Mononuclear cell (primary cell): ENCODE measurements at regions not wholly inside any gene's neighbourhood (a gene's known extent, or its start where the extent isn't known, plus 50 kb on each side); places are given as distances from the start of the nearest gene placed in this dataset.

Experiments used
- H3K27me3 ChIP-seq: 2 replicates; pipeline ENCODE4 v1.6.0; 2011; ENCODE audit warnings: low read length, control low read depth; ENCODE audit not compliant: insufficient read depth
- H3K4me1 ChIP-seq: 2 replicates; pipeline ENCODE4 v1.5.1; 2011; ENCODE audit warnings: mild to moderate bottlenecking, low read length, control low read depth; ENCODE audit not compliant: insufficient read depth
- H3K4me3 ChIP-seq: 2 replicates; pipeline ENCODE4 v1.5.1; 2011; ENCODE audit warnings: mild to moderate bottlenecking, low read length, moderate library complexity
- H3K9me3 ChIP-seq: 2 replicates; pipeline ENCODE4 v1.5.1; 2011; ENCODE audit warnings: low read depth, mild to moderate bottlenecking, control low read depth, low read length

DNA sequence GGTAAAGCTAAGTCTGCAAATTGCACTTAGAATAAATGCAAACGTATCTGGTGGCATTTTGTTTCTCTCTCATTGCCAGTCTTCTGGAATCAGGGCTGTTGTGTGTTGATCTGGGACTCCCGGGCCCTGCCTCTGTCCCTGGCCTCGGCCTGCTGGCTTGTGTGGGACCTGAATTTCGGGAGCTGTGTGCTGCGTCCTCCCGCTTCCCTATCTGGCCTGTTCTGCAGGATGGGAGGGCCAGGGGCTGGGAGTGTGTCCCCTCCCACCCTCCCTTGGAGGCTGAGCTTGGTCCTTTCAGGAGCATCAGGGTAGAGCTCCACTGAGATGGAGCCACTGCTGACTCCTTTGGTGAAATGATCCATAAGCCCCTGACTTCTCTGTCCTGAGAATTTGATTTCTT, 118.5 kb downstream of the ACKR3 start:
- no peak overlapping the region for H3K4me3 ChIP-seq
- no peaks in the 10 kb centered on the region for H3K27me3 ChIP-seq

DNA sequence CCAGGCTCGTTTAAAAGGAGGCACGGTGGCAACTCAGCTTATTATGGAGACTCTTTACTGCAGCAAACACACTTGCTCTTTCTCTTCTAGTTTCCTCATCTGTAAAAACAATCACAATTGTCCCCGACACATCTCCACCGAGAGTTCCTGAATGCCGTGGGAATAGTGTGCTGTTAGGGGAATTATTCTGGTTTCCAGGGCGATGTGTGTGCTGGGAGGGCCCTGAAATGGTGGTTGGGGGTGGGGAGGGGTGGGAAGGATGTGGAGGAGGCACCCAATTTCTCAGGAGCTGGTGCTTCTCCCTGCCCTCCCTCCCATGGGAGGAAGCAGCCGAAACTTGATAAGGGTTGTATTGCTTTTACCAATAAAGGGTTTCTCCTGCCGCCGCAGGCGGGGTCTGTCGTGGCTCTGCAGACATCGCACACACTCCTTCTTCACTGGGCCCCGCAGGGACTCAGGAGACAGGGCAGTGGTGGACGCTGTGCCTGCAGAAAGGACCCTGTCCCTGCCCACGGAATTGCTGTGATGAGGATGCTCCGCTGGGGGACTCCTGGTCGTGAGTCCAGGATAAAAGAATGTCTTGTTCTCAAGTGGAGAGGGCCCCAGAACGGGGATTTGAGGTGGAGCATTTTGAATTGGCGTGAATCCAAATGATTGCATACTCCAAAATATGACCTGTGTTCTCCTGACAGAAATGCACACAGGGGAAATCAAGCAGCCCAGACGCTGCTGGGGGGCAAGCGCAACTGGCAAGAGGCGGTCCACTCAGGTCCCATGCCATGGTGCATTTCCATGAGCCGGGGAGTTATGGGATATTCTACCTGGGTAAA, 119.2 kb downstream of the ACKR3 start:
- Histone ChIP-seq H3K9me3 (no peaks in the 10 kb centered on the region), H3K4me3 (no peak overlapping the region), H3K27me3 (no peaks in the 10 kb centered on the region), H3K4me1 (peaks cover 6% of the 10 kb centered on the region)

More for the DNA sequence above, 118.5 kb downstream of the ACKR3 start:
- H3K4me1 ChIP-seq: peaks cover 6% of the 10 kb centered on the region
- H3K9me3 ChIP-seq: no peaks in the 10 kb centered on the region

DNA sequence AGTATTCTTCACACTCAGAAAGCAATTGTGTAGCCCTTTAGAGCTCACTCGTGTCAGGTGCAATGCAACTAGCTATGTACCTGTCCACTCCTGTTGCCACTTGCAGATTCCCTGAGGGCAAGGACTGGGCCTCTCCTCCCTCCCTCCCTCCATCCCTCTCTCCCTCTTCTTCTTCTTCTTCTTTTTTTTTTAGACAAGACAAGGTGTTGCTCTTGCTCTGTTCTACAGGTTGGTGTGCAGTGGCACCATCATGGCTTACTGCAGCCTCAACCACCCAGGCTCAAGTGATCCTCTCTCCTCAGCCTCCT, 119.7 kb downstream of the ACKR3 start:
- Histone ChIP-seq H3K4me3 (no peak overlapping the region), H3K4me1 (peaks cover 6% of the 10 kb centered on the region), H3K9me3 (no peaks in the 10 kb centered on the region), H3K27me3 (no peaks in the 10 kb centered on the region)

DNA sequence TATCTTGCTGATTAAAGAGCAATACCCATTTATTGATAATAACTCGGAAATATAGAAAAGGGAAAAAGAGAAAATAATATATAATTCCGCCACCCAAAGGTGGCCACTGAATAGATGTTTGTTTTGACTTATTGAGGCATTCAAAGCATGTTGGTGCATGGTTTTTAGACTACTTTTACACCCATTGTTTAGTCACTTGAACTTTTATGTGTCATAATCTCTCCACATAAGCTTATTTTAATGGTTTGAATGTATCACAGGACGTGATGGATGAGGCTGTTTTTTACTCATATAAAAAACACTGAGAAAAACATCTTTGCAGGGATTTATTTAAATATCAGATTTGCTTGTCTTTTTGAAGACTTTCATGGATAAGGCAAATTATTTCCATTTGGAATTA, 120.4 kb downstream of the ACKR3 start:
- H3K9me3 ChIP-seq: no peaks in the 10 kb centered on the region
- peaks cover 6% of the 10 kb centered on the region for H3K4me1 ChIP-seq
- H3K4me3 ChIP-seq: no peak overlapping the region
- no peaks in the 10 kb centered on the region for H3K27me3 ChIP-seq

DNA sequence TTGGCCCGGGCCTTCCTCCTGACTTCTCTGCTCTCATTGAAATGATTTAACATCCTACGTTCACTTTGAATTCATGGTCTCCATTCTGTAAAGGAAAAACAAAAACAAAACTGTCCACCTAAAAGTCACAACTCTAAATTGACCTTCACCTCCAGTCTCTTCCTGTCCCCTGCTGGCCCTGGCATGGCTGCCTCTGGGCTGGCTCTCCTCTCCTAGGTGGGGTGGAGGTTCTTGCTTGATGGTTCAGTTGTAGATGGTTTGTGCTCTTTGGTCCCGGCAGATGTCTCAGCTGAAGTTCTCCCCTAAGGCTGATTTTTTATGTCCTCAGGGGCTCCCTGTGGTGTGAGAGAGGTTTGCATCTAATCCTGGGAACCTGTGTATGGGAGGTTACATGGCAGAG, 121.1 kb downstream of the ACKR3 start:
- Histone ChIP-seq H3K9me3 (no peaks in the 10 kb centered on the region), H3K4me1 (peaks cover 6% of the 10 kb centered on the region), H3K27me3 (no peaks in the 10 kb centered on the region), H3K4me3 (no peak overlapping the region)

DNA sequence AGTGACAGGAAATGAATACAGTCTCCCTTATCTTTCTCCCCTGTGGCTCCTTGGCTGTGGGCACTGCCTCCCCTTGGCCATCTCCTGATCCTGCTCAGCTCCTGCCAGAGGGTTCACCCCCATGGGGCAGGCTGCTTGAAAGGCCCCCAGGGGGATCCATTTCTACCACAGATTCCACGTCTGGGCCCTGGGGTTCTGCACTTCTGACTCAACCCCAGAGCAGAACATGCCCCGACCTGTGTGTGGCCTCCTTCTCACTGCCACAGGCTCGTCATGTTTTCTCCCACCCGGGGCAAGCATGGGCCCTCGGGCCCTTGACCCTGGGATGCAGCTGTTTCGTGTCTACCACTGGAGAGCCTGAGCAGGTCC, 122.2 kb downstream of the ACKR3 start:
- Histone ChIP-seq H3K27me3 (no peaks in the 10 kb centered on the region), H3K4me3 (no peak overlapping the region), H3K4me1 (peaks cover 6% of the 10 kb centered on the region), H3K9me3 (no peaks in the 10 kb centered on the region)

DNA sequence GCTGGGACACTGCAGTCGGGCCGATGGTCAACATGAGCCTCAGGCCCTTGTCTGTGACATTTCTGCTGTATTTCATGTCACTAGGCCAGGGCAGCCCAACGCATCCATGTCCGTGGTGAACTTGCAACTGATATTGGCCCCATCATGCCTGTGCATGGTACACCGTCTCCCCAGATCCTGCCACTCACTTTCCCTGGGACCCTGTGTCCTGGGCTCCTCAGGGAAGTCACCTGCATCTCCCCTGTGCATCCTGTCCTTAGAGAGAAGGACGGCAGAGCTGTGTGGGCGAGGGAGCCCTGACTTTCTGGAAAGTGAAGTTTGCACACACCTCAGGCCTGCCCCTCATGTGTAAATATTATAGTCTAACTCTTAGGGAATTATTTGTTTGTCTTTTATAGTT, 123.3 kb downstream of the ACKR3 start:
- Histone ChIP-seq H3K27me3 (no peaks in the 10 kb centered on the region), H3K4me3 (no peak overlapping the region), H3K4me1 (peaks cover 6% of the 10 kb centered on the region), H3K9me3 (no peaks in the 10 kb centered on the region)

DNA sequence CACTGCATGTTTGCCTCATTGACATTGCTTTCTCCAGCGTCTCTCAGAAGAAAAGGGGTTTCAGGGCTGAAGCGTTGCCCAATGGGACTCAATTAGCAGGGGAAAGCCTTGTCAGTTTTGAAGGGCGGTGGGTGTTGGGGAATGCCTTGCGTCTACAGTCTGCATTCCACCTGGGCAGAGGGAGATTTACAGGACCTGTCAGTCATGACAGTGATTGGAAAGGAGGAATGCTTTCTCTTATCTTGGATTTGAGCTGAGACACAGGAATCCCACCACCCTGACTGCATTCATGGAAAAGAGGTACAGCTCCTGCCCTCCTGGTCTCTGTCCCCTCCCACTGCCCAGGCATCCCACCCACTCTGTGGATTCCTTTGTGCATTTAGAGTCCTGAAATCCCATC, 123.9 kb downstream of the ACKR3 start:
- Histone ChIP-seq H3K4me3 (no peak overlapping the region), H3K4me1 (peaks cover 6% of the 10 kb centered on the region), H3K27me3 (no peaks in the 10 kb centered on the region), H3K9me3 (no peaks in the 10 kb centered on the region)

DNA sequence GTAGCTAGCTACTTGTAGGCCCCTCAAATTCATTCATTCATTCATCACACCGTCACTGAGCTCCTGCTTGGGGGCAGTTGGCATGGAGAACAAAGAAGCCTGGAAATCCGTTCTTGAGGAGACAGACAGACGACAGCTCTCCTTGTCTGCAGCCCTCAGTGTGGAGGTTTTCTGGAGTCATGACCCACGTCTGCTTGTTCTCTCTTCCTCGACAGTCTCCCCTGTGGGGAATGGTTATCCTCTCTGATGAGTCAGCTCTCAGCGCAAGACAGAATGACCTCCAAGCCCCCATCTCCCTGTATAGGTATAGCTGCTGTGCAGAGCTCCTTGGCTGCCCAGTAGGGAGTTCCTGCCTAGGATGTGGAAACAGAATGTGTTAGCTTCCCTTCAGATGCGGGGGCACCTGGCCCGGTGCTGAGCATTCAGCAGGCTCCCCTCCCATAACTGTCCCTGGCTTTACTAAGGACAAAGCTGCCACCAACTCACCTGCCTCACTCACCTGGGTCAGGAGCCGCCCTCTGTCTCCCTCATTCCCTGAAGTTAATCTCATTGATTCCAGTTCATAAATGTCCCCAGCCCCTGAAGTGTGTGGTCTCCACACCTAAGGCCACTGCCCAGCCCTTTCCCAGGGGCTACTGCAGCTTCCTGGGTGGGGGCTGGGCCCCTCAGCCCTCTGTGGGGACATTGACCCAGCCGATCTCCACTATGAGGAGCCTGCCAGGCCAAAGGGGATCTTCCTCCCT, 124.7 kb downstream of the ACKR3 start:
- peaks cover 5% of the 10 kb centered on the region for H3K4me1 ChIP-seq
- no peaks in the 10 kb centered on the region for H3K9me3 ChIP-seq

DNA sequence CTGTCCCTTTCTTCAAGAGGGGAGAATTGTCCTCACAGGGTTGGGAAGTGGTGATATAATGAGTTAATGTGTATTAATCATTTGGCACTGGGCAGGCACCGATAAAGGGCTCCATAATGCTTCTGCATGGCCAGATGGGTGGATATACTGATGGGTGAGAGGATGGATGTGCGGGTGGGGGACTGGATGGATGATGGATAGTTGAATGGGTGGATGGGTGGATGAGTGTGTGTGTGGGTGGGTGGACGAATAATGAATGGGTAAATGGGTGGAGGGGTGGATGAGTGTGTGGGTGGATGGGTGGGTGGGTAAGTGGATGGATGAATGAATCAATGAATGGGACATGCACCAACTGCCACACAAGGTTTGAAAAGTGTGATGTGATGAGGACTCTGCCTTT, 127.2 kb downstream of the ACKR3 start:
- Histone ChIP-seq H3K4me3 (no peak overlapping the region), H3K9me3 (no peaks in the 10 kb centered on the region), H3K27me3 (no peaks in the 10 kb centered on the region), H3K4me1 (no peaks in the 10 kb centered on the region)

More for the DNA sequence above, 124.7 kb downstream of the ACKR3 start:
- no peak overlapping the region for H3K4me3 ChIP-seq
- no peaks in the 10 kb centered on the region for H3K27me3 ChIP-seq

DNA sequence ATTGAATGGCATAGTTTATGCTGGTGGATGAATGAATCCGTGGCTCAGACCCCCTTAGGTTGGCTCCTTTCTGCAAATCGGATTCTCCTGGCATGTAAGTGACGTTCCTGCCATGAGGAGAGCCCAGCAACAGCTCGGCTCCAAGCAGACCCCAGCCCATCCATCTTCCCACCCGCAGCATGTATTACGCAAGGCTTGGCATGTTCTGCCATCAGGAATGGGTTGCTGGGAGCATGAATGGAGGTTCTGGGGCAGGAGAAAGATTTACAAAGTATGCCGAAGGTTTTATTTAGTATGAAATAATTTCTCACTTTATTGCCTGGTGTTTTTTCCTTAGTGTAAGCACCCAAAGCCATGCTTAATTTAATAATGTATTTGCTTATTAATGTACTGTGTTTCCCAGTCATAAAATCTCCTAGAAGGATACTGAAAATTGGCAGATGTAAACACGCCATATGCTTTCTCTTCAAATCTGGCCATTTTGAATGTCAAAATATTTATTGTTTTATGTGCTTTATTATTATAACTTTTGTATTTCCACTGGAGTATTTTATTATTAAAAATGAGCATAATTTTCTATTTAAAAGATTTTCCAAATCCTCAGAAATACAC, 128.5 kb downstream of the ACKR3 start:
- H3K4me3 ChIP-seq: no peak overlapping the region
- no peaks in the 10 kb centered on the region for H3K4me1 ChIP-seq
- no peaks in the 10 kb centered on the region for H3K27me3 ChIP-seq
- no peaks in the 10 kb centered on the region for H3K9me3 ChIP-seq

DNA sequence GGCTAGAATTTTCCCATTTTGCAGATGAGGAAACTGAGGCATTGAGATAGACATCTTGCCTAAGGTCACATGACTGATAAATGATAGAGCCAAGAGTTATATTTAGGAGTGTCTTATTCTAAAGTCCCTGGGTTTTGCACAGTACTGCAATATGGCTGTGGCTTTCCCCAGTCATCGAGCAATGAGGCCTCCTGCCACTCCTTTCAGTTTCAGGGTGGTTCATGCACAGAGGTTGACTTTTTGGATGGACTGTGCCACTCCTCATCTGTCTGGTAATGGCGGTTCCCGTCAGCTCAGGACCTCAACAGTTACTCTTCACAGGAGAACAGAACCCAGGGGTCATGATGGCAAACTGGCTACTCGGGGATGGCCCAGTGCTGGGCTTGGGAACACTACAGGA, 131.1 kb downstream of the ACKR3 start:
- Histone ChIP-seq H3K27me3 (no peaks in the 10 kb centered on the region), H3K9me3 (no peaks in the 10 kb centered on the region), H3K4me1 (peaks cover 13% of the 10 kb centered on the region), H3K4me3 (no peak overlapping the region)

DNA sequence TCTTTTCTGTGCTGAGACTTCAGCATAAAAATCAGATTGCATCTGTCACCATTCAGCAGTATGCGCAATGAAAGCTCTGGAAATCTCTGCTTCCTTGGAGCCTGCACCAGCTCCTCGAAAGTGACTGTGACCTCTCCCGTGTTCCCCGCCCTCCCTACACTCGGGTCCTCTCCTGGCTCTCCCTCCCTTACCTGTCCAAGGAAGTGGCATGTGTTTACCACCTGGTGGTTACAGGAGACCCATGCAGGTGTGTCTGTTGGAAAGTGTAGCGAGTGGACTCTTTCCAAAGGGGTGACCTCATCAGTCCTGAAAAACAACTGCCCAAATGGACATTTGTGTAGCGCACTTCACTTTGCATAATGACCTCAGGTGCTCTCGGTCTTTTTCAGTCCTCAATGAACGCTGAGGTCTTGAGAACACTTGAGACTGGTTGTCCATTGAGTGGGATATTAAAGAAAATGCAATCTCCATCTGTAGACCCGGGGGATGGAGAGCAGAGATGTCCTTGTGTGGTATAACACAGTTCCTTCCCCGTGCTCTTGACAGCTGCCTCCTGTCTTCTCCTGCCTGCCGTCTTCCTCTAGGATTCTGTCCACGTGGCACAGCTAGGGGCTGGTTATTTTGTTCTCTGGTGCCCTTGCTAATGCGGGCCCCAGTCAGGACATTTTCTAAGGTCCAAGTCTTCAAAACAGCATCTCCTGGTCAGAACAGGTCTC, 133.2 kb downstream of the ACKR3 start:
- no peaks in the 10 kb centered on the region for H3K9me3 ChIP-seq
- H3K4me1 ChIP-seq: peaks cover 22% of the 10 kb centered on the region
- no peaks in the 10 kb centered on the region for H3K27me3 ChIP-seq
- no peak overlapping the region for H3K4me3 ChIP-seq

DNA sequence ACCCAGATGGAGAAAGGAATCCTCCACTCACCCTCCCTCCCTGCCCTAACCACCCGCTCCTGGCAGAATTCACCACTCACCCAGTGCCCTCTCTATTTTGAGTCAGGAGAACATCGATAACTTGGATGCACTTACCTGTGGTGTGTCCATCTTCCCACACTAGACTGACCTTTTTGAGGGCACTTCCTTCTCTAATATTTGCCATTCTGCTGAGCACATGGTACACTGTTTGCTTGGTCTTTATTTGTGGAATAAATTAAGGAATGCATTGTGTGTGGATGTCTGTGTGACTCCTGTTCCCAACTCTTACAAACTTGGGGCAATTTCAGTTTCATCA, 133.7 kb downstream of the ACKR3 start:
- no peaks in the 10 kb centered on the region for H3K9me3 ChIP-seq
- H3K27me3 ChIP-seq: no peaks in the 10 kb centered on the region
- peaks cover 22% of the 10 kb centered on the region for H3K4me1 ChIP-seq
- H3K4me3 ChIP-seq: no peak overlapping the region

DNA sequence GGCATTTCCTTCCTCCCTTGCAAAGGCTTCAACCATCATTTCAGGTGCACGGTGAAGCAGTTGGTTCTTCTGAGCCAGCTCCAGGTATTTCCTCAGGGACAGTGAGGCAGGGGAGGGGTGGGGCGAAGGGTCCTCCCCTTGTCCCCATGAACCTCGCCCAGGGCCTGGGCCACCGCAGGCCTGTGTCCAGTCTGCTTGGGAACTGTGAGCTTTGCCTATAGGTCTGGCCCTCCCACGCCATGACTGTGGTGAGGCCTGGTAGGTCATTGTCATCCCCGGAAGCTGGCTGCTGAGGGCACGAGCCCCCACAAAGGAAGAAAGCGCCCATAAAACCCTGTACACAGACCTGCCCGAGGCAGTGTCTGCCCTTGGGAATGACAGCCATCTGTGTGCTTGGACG, 134.3 kb downstream of the ACKR3 start:
- H3K9me3 ChIP-seq: no peaks in the 10 kb centered on the region
- H3K4me3 ChIP-seq: no peak overlapping the region
- peaks cover 22% of the 10 kb centered on the region for H3K4me1 ChIP-seq
- no peaks in the 10 kb centered on the region for H3K27me3 ChIP-seq
